ENCODE measurements at regions not wholly inside any gene's neighbourhood (a gene's known extent, or its start where the extent isn't known, plus 50 kb on each side); places are given as distances from the start of the nearest gene placed in this dataset.

DNA sequence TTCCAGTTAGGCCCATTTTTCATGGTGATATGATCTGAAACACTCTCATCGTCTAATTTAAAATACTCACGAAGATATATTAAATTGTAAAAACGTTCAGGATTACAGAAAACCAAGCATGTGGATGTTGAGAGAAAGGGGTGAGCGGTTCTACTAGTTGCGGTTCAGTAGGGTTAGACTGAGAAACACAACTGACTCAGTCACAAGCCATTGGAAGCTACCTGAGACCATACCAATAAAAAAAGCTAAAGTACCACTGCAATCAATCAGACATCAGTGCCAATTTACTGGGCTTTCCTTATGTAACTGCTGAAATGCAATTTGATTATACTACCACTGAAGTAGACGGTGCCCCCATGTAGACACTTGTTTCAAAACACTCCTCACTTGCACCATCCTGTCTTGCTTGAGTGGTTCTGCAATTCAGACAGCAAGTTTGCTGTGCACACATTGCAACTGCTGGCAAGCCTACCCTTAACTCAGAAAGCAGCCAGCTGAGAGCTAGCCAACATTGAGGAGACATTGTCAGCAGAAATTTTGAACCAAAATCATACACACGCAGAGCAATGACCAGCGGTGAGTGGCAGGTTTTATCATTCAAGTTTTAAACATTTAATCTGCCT lies 368.7 kb upstream of the ARHGEF26 start:
- no peak for DNase-seq (ENCODE audit: low spot score)
- TF ChIP-seq, protein P1, sequence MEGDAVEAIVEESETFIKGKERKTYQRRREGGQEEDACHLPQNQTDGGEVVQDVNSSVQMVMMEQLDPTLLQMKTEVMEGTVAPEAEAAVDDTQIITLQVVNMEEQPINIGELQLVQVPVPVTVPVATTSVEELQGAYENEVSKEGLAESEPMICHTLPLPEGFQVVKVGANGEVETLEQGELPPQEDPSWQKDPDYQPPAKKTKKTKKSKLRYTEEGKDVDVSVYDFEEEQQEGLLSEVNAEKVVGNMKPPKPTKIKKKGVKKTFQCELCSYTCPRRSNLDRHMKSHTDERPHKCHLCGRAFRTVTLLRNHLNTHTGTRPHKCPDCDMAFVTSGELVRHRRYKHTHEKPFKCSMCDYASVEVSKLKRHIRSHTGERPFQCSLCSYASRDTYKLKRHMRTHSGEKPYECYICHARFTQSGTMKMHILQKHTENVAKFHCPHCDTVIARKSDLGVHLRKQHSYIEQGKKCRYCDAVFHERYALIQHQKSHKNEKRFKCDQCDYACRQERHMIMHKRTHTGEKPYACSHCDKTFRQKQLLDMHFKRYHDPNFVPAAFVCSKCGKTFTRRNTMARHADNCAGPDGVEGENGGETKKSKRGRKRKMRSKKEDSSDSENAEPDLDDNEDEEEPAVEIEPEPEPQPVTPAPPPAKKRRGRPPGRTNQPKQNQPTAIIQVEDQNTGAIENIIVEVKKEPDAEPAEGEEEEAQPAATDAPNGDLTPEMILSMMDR (IDR thresholded peaks at IDR 0.05; ENCODE audit: borderline replicate concordance, control extremely low read depth, extremely low read depth, insufficient read depth, missing control alignments), result no peak
- in situ Hi-C loops (cut with MboI; ENCODE audit: low sequenced_read_pairs, unreplicated experiment), result loop anchor here (25.0 kb wide), 2 partner anchors 590 to 715 kb away; partner anchors contain the start of gene RAP2B

DNA sequence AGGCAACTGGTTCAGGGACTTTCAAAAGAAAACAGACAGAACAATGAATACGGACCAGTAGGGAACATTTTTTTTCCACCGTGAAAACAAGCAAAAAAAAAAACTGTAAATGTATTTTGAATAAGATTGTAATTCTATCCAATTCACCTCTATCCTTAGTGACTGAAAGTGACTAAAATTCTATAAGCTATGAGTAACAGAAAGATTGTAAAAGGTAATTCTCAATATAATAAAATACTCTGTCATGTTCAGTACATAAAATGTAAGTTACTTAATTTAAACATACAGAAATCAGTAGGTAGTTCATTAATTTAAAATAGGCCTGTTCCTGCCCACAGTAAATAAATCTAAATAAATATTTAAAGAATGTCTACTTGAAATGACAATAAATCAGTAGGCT lies 368.2 kb upstream of the ARHGEF26 start:
- no peak for DNase-seq (ENCODE audit: low spot score)
- TF ChIP-seq, protein P1 (IDR thresholded peaks at IDR 0.05; ENCODE audit: borderline replicate concordance, control extremely low read depth, extremely low read depth, insufficient read depth, missing control alignments), result no peak
- in situ Hi-C loops (cut with MboI; ENCODE audit: low sequenced_read_pairs, unreplicated experiment), result loop anchor here (25.0 kb wide), 2 partner anchors 591 to 716 kb away; partner anchors contain the start of gene RAP2B

DNA sequence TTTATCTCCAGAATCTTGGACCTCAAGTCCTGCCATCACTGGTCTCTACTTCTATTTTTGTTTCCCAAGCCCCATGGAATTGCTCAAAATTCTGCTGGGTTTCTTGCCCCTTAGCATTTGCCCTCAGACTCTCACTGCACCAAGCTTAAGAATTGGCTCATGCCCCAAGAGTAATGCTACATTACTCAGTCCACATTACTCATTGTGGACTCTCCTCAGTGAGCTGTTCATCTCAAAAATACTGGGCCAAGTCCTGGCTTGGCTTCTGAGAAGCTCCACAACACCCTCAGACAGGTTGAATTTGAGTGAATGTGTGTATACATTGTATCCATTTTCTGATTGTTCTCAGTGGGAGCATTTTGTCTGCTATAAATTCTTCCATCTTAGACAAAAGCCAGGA lies 364.4 kb upstream of the ARHGEF26 start:
- DNase-seq (ENCODE audit: low spot score), result no peak
- in situ Hi-C loops (cut with MboI; ENCODE audit: low sequenced_read_pairs, unreplicated experiment), result loop anchor here (25.0 kb wide), 2 partner anchors 595 to 720 kb away; partner anchors contain the start of gene RAP2B
- TF ChIP-seq, protein P1 (IDR thresholded peaks at IDR 0.05; ENCODE audit: borderline replicate concordance, control extremely low read depth, extremely low read depth, insufficient read depth, missing control alignments), result no peak

DNA sequence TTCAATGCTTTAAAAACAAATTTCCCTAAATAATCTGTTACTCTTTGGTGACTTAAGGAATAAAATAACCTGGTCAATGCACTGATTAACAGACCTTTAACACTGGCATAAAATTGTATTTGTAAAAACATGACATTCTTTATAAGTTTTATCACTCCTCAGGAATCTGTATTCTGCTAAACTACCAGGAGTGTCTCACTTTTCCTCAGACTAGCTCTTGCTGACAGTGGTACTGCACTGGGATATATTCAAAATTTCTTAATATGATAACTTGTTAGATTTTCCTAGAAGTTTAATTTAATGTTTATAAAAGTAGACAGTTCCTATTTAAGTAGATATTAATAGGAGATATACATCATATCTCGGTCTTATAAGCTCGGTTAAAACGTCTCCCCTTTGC lies 363.4 kb upstream of the ARHGEF26 start:
- in situ Hi-C loops (cut with MboI; ENCODE audit: low sequenced_read_pairs, unreplicated experiment), result loop anchor here (25.0 kb wide), 2 partner anchors 596 to 721 kb away; partner anchors contain the start of gene RAP2B
- TF ChIP-seq, protein P1 (IDR thresholded peaks at IDR 0.05; ENCODE audit: borderline replicate concordance, control extremely low read depth, extremely low read depth, insufficient read depth, missing control alignments), result no peak
- no peak for DNase-seq (ENCODE audit: low spot score)

DNA sequence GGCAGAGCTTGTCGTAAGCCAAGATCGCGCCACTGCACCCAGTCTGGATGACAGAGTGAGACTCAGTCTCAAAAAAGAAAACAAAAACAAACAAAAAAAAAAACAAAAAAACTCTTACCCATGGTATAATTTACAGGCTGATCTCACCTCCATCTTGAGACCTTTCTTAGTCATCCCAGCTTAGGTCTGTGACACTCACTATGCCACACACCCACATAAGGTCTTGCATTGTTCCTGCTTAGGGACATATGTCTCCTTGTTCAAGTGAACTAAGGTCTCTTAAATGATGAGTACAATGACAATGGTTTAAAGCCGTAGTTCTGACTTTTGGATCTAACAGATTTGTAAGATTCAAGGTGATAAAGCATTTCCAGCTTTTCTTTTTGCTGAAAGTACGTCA lies 360.2 kb upstream of the ARHGEF26 start:
- in situ Hi-C loops (cut with MboI; ENCODE audit: low sequenced_read_pairs, unreplicated experiment), result loop anchor here (25.0 kb wide), 2 partner anchors 599 to 724 kb away; partner anchors contain the start of gene RAP2B

DNA sequence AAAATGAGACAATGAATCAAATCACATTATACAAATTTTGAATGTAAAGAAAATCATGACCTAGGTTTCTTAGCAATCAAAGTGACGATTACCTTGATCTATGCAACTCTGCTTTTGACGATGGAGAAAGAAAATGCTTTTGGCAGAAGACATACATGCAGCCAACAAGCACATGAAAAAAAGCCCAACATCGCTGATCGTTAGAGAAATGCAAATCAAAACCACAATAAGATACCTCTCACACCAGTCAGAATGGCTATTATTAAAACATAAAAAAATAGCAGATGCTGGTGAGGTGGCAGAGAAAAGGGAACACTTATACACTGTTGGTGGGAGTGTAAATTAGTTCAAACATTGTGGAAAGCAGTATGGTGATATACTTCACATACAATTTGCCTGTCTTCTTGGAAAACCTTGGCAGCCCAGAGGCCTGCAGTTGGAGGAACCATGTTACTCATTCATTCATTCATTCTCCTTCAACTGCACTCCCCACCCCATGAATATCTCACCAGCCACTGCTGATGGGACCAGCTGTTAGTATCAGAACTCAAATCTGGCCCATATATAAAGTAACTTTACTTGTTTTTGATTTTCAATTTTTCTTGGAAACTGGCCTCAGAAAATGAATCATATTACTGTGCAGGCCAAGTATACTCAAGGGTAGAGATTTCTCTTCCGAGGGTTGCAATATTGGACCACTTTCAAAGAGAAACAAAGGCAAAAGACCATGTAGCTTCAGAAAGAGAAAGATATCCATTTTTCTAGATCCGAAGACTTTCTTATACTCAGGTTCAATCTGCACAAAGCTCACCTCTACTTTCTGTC lies 358.6 kb upstream of the ARHGEF26 start:
- in situ Hi-C loops (cut with MboI; ENCODE audit: low sequenced_read_pairs, unreplicated experiment), result loop anchor here (25.0 kb wide), 2 partner anchors 600 to 725 kb away; partner anchors contain the start of gene RAP2B
- TF ChIP-seq, protein P1 (IDR thresholded peaks at IDR 0.05; ENCODE audit: borderline replicate concordance, control extremely low read depth, extremely low read depth, insufficient read depth, missing control alignments), result no peak
- no peak for DNase-seq (ENCODE audit: low spot score)

More for the DNA sequence above, 360.2 kb upstream of the ARHGEF26 start:
- DNase-seq (ENCODE audit: low spot score), result no peak
- TF ChIP-seq, protein P1 (IDR thresholded peaks at IDR 0.05; ENCODE audit: borderline replicate concordance, control extremely low read depth, extremely low read depth, insufficient read depth, missing control alignments), result no peak
